Cardiac muscle cell (in vitro differentiated cells and primary cell): ENCODE measurements at regions not wholly inside any gene's neighbourhood (a gene's known extent, or its start where the extent isn't known, plus 50 kb on each side); places are given as distances from the start of the nearest gene placed in this dataset.

Experiments used
- DNase-seq, 2 donors: peaks; one replicate each; pipeline versions ENCODE4 v3.0.0 to v3.0.0-alpha.2; 2010 to 2017; ENCODE audit warnings: low read depth in 1 of 2, low spot score in 1 of 2
- H3K27ac ChIP-seq: fragments of 200-600 bp; sonication (generic); 2 replicates; pipeline ENCODE4 v1.5.1; 2016
- H3K27me3 ChIP-seq: fragments of 200-600 bp; sonication (generic); 2 replicates; pipeline ENCODE4 v1.6.0; 2016; ENCODE audit warnings: control low read depth
- H3K36me3 ChIP-seq: fragments of 200-600 bp; sonication (generic); 2 replicates; pipeline ENCODE4 v1.5.1; 2016; ENCODE audit warnings: control low read depth
- H3K4me1 ChIP-seq: fragments of 200-600 bp; sonication (generic); 2 replicates; pipeline ENCODE4 v1.8.1; 2017; ENCODE audit warnings: low read depth, mild to moderate bottlenecking, mixed run types
- H3K4me3 ChIP-seq: fragments of 200-600 bp; sonication (generic); 2 replicates; pipeline ENCODE4 v1.5.1; 2016; ENCODE audit warnings: mild to moderate bottlenecking
- H3K9me3 ChIP-seq: fragments of 200-600 bp; sonication (generic); 2 replicates; pipeline ENCODE4 v1.5.1; 2017; ENCODE audit warnings: low read depth, mild to moderate bottlenecking, control low read depth
- TF ChIP-seq, protein P1 (sequence below): IDR thresholded peaks from 2 replicates; pipeline ENCODE4 v1.5.1; 2012; ENCODE audit warnings: low read depth, mild to moderate bottlenecking, low read length

- no peaks in the 10 kb centered on the region for H3K27me3 ChIP-seq
- no peaks in the 10 kb centered on the region for H3K4me1 ChIP-seq
- TF ChIP-seq, protein P1, sequence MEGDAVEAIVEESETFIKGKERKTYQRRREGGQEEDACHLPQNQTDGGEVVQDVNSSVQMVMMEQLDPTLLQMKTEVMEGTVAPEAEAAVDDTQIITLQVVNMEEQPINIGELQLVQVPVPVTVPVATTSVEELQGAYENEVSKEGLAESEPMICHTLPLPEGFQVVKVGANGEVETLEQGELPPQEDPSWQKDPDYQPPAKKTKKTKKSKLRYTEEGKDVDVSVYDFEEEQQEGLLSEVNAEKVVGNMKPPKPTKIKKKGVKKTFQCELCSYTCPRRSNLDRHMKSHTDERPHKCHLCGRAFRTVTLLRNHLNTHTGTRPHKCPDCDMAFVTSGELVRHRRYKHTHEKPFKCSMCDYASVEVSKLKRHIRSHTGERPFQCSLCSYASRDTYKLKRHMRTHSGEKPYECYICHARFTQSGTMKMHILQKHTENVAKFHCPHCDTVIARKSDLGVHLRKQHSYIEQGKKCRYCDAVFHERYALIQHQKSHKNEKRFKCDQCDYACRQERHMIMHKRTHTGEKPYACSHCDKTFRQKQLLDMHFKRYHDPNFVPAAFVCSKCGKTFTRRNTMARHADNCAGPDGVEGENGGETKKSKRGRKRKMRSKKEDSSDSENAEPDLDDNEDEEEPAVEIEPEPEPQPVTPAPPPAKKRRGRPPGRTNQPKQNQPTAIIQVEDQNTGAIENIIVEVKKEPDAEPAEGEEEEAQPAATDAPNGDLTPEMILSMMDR = no peak
- no peak overlapping the region for H3K27ac ChIP-seq
- H3K9me3 ChIP-seq = no peaks in the 10 kb centered on the region
- DNase-seq = no peak
- no peaks in the 10 kb centered on the region for H3K36me3 ChIP-seq
- H3K4me3 ChIP-seq = no peak overlapping the region
Observed at GRCh38 chr3:22587446-22587845, 615.7 kb upstream of the UBE2E2 start.

DNA sequence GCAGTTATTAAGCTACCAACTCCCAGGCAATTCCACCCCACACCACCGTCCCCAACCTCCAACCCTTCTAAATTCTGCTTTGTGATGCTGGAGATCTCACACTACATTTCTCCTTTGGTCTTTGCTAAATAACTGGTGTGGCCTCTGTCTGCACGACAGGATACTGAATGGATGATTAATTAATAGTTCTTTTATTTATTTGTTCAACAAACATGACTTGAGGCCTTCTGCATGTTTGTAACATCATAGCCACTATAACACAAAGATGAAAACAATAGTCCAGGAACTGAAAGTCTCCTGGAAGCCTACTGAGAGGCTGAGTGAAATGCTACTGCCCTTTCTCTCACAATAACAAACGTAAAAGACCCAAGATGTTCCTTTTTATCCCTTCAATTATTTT, 609.5 kb upstream of the UBE2E2 start:
- Histone ChIP-seq H3K4me1 (no peaks in the 10 kb centered on the region), H3K27ac (no peak overlapping the region), H3K9me3 (no peaks in the 10 kb centered on the region), H3K27me3 (no peaks in the 10 kb centered on the region), H3K36me3 (no peaks in the 10 kb centered on the region), H3K4me3 (no peak overlapping the region)
- no peak for DNase-seq
- TF ChIP-seq, protein P1 = no peak

- TF ChIP-seq, protein P1 = no peak
- H3K27me3 ChIP-seq = no peaks in the 10 kb centered on the region
- no peaks in the 10 kb centered on the region for H3K36me3 ChIP-seq
- H3K27ac ChIP-seq = no peak overlapping the region
- no peak for DNase-seq
- H3K4me1 ChIP-seq = no peaks in the 10 kb centered on the region
- H3K9me3 ChIP-seq = no peaks in the 10 kb centered on the region
- H3K4me3 ChIP-seq = no peak overlapping the region
Observed at GRCh38 chr3:22594990-22595389, 608.1 kb upstream of the UBE2E2 start.

DNA sequence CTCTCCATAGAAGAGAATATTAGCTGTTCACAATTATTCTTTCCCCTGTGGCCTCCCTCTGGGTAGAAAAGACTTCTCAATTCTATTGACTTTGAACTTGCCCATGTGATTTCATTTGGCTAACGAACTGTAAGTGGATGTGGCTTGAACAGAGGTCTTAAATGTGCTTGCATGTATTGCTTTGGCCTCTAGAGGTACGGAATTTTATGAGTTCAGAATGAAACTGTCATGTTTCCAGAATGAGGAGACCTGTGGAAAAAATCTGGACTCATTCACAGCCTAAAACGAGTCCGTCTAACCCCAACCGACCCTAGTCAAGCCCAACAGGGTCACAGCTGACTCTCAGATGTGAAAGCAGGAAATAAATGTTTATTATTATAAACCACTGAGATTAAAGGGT, 596.7 kb upstream of the UBE2E2 start:
- no peak for DNase-seq
- no peaks in the 10 kb centered on the region for H3K27me3 ChIP-seq
- no peaks in the 10 kb centered on the region for H3K36me3 ChIP-seq
- H3K4me1 ChIP-seq = no peaks in the 10 kb centered on the region
- H3K27ac ChIP-seq = no peak overlapping the region
- H3K9me3 ChIP-seq = no peaks in the 10 kb centered on the region
- TF ChIP-seq, protein P1 = no peak
- H3K4me3 ChIP-seq = no peak overlapping the region

DNA sequence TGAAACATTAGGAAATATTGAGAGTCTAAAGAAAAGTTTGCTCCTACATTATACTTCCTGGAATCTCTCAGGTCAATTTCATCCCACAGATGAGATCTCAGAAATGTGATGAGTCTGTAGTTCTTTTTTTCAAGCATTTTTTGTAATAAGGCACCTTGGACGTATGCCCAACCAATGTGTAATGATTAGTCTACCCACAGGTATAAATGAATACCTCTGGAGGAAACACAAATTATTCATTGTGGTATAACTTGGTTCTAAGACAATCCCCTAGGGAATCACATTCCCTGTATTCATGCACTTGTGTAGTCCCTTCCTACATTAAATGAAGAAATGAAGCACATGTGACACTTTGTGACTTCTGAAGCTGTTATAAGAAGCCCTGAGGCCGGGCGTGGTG, 596.2 kb upstream of the UBE2E2 start:
- H3K27me3 ChIP-seq = no peaks in the 10 kb centered on the region
- H3K9me3 ChIP-seq = no peaks in the 10 kb centered on the region
- TF ChIP-seq, protein P1 = no peak
- no peaks in the 10 kb centered on the region for H3K36me3 ChIP-seq
- no peak for DNase-seq
- no peak overlapping the region for H3K27ac ChIP-seq
- no peaks in the 10 kb centered on the region for H3K4me1 ChIP-seq
- H3K4me3 ChIP-seq = no peak overlapping the region

GRCh38 chr3:22608093-22608492, 595.0 kb upstream of the UBE2E2 start:
- Histone ChIP-seq H3K4me3 (no peak overlapping the region), H3K27me3 (no peaks in the 10 kb centered on the region), H3K4me1 (no peaks in the 10 kb centered on the region), H3K36me3 (no peaks in the 10 kb centered on the region), H3K27ac (no peak overlapping the region), H3K9me3 (no peaks in the 10 kb centered on the region)
- TF ChIP-seq, protein P1 = no peak
- DNase-seq = no peak
